NB4 (cell line): ENCODE measurements at regions not wholly inside any gene's neighbourhood (a gene's known extent, or its start where the extent isn't known, plus 50 kb on each side); places are given as distances from the start of the nearest gene placed in this dataset.

ENCODE experiments used
- MYC ChIP-seq: IDR thresholded peaks from 2 replicates; pipeline ENCODE4 v1.6.1; 2011; ENCODE audit warnings: low read depth, low read length
- POLR2A ChIP-seq: IDR thresholded peaks from 2 replicates; pipeline ENCODE4 v1.6.1; 2011; ENCODE audit warnings: mild to moderate bottlenecking; ENCODE audit not compliant: insufficient read length; ENCODE audit errors: extremely low read depth

DNA sequence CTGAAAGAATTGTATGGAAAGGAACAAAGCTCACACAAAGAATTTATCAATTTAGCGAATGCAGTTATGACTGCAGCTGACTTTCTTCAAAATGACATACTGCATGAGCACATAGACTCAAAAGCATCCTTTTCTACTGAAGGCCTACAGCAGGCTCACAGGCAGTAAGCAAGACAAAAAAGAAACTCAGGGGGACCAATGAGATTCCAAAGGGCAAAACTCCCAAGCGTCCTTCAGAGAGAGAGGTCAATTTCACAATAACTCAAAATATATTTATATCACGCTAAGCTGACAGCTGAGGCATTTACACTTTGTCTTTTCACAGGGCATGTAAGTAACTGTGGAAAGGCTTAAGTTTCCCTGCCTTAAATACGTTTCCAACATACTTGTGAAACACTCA is 427.9 kb upstream of the RASGRP1 start:
- TF ChIP-seq POLR2A (no peak), MYC (no peak)
